Muscle of back (tissue), 3 donors: ENCODE measurements at regions not wholly inside any gene's neighbourhood (a gene's known extent, or its start where the extent isn't known, plus 50 kb on each side); places are given as distances from the start of the nearest gene placed in this dataset.

Experiments
- DNase-seq, 3 donors: peaks; one replicate each; pipeline versions ENCODE4 v3.0.0 to v3.0.0-alpha.2; 2013

DNA sequence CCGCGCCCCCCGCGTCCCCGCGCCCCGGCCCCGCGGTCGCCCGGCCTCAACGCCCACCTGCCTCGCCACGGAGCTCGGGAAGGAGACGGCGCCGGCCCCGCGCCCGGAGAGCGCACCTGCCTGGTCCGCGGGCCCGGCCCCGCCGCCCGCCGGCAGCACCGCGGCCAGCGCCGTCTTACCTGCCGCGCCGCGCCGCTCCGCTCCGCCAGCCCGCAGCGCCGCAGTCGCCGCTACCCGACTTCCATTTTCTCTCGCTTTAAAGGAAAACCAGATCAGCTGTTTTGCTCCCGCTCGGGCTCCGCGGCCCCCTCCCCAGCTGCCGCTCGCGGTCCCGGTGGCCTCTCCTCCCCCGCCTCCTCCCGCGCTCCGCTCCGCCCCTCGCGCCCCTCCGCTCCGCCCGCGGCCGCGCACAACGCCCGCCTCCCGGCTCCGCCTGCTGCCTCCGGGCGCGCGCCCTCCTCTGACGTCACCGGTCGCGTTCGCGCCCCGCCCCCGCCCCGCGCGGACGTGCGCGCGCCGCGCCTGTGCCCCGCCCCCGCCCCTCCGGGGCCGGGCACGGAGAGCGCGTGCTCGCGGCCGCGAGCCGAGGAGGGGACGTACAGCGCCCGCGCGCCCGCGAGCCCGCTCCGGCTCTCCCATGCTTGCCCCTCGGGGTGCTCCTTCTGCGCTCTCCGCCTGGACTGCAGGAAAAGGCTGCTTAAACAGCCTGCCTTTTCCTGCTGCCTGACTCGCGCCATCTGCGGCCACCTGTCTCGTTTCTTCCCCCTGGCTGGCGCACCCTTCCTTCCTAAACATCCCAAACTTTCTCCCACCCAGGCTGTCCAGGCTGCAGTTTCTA is 159.8 kb upstream of the CHRNA7 start, which contains the start of gene OTUD7A:
OTUD7A (minus strand) TSS at position 346 of the 838 bp plus-strand sequence.
- peak; percentile 85 to 93 (median 92) for DNase-seq

DNA sequence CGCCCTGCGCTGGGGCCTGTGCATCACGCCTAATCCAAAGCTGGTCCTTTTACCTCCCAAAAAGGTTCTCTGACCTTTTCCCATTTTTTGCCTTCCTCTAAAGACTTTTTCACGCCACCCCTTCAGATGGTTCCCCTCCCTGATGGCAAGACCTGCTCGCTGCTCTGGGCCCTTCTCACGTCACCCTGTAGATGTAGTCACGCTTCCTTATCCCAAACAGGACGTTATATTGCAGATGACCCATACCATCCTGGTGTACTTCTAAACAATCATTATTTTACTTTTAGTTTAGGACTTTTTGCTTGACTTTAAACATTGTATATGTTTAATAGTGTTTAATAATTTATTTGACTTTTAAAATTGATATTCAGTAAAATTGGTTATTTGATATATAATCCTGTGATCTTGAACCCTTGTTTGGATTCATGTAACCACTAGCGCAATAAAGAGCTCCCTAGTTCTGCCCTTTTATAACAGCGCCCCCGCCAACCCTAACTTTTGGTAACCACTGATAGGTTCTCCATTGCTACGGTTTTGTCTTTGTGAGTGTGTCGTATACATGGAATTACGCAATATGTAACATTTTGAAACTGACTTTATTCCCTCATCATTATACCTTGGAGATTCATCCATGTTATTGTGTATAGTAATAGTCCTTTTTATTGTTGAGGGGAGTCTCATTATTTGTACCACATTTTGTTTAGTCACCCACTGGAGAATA is 159.0 kb upstream of the CHRNA7 start:
- no peak for DNase-seq

DNA sequence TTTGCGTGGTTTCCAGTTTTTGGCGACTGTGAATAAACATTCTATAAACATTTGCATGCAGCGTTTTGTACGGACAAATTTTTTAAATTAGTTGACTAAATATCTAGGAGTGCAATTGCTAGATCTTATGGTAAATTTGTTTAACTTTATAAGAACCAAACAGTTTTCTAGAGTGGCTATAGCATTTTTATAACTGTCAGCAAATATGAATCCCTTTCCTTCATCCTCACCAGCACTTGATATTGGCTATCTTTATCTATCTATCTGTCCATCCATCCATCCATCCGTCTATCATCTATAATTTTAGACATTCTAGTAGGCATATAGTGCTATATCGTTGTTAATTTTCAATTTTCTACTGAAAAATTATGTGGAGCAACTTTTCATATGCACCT is 158.4 kb upstream of the CHRNA7 start:
- DNase-seq = no peak

DNA sequence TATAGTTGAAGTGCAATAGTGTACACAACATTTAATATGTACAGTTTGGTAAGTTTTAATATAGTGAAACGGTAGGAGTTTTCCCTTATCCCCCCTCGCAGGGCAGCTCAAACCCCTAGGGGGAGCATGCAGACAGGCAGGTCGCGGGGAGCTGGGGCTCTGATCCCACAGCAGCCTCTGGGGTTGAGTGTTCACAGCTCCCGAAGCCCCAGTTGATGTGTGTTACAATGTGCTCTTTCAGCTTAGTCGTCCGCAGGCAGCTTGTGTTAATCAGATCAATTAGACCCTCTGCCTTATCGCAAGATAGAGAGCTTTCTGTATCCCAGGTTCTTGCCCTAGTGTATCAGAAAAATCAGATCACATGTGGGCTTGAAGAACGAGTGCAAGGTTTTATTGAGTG is 143.1 kb upstream of the CHRNA7 start:
- DNase-seq = no peak

DNA sequence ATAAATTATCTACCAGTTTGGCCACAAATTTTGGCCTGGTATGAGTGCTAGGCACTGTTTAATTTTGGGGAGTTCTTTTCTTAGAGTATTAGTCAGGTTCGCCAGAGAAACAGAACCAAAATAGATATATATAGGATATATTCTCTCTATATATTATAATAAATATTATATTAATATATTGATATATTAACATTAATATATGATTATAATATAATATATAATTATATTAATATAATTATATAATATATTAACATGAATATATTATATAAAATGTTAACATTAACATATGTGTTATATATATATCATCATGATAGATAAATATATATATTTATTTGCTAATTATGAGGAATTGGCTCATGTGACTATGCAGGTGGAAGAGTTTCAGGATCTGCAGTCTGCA is 137.8 kb upstream of the CHRNA7 start:
- DNase-seq = no peak

DNA sequence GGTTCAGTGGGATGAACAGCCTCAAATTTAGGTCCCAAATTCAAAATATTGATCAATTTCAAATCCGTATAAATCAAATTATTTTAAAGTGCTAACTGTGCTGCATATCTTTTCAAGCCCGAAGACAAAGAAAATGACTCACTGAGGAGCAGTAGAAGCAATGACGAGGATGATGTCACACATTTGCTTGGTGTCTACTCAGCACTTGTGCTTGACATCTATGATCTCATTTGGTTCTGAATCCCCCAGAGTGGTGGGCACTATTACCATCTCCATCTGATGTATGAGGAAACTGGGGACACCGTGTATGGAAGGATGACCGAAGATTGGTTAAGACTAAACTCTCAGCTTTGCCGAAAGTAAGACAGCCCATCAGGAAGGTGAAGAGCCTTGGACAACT is 136.5 kb upstream of the CHRNA7 start:
- DNase-seq = no peak

DNA sequence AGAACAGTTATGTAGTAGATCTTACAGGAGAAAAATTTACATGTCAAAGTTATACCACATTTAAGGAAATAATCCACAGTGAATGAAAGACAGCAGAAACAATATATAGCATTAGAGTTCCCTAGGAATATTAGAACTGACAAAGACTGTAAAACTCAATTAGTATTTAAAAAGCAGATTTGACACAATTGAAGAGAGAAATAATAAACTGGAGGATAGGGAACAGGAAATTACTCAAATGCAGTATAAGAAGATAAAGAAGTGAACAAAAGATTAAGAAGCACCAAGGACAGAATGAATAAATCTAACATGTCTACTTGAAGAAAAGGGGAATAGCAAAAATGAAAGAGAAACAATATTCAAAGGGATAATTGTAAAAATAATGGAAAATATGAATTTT is 132.6 kb upstream of the CHRNA7 start:
- DNase-seq = no peak

DNA sequence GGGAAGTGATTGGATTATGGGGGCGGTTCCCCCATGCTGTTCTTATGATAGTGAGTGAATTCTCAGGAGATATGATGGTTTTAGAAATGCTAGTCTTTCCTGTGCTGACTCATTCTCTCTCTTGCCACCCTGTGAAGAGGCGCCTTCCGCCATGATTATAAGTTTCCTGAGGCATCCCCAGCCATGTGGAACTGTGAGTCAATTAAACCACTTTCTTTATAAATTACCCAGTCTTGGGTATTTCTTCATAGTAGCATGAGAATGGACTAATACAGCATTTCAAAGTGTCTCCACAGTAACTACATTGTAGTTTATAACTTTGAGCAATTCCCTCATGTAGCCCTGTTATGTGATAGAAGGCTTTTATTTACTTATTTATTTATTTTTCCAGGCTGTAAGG is 128.8 kb upstream of the CHRNA7 start:
- DNase-seq = no peak

DNA sequence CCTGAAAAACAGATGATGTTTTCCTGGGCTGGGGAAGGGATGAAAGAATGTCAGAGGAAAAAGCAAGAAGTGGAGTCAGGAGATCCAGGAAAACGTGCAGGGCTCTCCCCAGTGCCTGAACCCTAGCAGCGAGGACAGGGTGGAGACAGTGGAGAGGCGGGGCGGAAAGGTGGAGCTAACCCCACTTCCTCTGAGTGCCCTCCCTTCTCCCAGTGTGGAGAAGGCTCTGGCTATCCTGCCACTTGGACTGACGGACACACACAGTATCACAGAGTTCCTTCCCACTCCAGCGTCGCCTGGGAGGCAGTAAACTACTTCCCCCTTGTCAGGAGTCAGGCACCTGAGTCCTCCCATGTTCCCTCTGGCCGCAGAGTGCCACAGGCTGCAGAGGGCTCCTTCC is 125.3 kb upstream of the CHRNA7 start:
- no peak for DNase-seq

DNA sequence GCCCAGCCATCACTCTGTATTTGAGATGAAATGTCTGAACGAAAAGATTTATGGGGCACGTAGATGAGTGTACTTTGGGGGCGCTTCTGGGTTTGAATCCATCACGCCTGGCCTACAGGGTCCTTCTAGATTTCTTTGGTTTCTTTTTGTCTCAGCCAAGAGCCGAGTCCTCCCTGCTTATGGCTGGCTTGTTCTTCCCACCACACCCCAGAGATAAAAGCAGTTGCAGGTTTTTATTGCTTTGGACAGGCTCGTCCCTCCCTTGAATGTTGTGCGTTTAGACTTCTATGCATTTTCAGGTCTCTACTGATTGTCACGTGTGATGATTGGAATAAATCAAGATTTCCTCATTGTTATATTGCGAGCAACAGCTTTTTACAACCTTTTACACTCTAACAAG is 104.8 kb upstream of the CHRNA7 start:
- DNase-seq = no peak

DNA sequence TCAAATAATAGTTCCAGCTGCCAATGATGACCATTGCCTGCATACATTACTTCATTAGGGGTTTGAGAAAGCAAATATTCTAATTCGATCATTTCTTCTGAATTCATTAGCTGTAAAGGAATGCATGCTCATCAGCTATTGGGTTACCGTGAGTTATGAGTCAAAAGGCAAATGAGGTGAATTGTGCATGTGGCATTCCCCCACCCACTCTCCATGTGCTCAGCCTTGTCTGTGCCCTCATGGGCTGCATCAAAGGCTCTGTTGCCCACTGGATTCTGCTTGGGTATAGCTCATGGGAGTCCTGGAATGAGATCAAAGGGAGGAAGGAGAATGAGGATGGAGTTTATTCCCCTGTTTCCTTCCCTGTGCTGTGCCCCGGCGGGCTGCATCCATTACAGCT is 99.3 kb upstream of the CHRNA7 start:
- DNase-seq = no peak

DNA sequence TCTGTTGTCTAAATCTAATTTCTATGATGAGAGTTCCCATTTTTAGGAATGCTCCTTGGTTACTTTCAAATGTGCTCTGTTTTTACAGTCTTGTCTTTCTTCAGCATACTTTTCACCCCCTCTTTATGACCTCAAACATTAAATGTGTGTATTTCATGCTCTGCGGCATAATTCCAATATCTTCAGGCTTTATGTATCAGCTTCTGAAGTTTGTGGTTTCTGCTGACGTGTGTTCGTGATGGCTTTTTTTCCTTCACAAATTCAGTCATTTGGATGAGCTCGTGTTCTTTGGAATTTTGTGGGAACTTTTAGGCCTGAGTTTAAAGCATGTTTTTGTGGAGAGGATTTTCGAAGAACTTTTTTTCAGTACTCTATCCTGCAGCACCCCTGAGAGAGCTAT is 97.7 kb upstream of the CHRNA7 start:
- DNase-seq = peak in 1 of 3 donors; percentile 69

DNA sequence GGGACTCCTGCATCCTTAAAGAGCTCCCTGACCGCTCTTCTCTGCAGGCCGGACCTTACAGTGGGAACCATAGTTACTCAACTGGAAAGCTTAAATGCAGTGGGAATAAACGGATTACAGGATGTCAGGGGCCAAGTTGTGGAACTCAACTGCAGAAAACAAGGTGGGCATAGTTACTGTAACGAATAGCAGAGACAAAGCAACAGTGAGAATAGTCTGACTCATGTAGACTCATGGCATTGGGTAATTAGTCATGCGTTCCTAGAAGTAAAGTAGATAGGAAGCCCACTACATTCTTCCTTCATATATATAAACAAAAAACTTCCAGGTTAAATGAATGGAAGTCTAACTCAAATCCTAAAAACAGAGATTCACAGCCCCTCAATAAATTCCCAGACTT is 95.5 kb upstream of the CHRNA7 start:
- peak in 1 of 3 donors; percentile 43 for DNase-seq

DNA sequence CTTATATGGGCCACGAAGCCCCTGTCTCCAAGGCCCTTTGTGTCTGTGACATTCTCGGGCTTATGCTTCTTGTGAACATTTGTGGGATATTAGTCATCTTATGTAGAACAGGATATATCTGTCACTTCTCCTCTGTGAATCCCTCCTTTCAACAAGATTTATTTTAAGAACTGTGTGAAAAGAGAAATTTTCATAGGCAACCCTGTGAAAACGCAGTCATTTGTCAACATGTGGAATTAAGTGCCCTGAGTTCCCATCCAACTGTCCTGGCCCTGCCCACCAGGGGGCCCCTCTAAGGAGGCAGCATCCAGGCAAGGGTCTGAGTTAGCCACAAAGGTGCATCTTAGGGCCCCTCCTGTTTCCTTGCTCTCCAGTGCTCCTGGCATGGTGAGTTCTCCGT is 76.8 kb upstream of the CHRNA7 start:
- peak in 1 of 3 donors; percentile 35 for DNase-seq

DNA sequence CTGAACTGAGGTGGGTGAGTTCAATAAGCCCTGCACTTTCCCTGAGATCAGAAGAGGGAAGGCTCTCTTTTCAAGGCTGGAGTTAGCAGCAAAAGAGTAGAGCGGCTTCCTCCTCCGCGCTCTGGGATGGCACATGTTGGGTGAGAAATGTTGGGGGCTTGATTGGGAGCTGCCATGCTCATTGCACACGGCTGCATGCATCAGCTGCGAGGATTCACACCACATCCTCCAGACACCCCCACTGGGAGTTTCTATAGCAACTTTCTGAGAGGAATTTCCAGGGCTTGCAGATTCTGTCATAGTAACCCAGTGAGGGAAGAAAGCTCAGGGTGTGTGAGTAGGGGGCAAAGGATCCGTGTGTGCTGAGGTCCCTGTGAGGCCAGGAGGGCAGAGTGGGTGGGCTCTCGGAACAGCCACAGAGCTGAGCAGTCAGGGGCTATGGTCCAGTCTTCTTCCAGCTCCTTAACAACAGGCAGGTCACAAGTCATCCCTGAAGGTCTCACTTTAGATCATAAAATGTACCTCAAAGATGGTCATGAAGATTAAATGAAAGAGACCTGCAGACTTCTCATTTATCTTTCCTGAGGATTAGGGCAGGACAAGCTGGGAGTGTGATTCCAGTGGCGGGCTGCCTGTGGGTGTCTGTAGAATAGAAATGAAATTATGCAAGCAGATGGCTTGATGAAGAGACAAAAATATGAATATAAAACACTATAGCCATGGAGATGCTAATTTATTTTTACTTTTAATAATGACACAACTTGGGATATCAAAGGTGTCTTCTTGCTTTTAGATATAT is 75.7 kb upstream of the CHRNA7 start:
- no peak for DNase-seq

DNA sequence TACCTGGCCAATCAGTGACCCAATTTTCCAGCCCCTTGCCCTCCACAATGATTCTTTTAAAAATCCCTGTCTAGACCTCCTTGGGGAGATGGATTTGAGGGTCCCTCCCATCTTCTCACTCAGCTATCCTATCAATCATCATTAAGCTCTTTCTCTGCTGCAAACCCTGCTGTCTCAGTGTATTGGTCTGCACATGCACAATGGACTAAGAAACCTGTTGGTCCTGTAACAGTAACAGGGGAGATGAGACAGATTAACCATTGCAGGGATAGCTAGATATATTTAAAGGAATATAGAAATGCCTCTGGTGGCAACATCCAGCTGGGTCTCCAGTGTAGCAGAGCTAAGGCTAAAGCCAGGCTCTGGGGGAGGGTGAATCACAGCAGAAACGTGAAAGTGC is 74.6 kb upstream of the CHRNA7 start:
- DNase-seq = no peak

DNA sequence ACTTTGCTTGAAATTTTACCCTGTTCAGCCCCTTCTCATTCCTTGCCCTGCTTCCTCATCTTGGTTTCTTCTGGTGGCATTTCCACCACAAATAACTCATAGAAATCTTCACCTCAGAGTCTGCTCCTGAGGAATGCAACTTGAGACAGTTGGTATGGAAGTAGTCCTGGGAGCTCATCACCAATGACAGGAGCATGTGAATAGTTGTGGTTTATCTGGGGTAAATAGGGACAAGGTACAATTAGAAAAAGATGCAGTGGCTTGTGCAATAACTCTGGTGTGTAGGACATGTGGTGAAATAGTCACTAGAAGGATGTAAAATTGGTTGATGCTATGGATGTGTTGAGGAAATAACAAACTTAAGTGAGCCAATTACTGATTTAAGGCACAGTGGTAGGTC is 72.7 kb upstream of the CHRNA7 start:
- DNase-seq = peak in 1 of 3 donors; percentile 71

DNA sequence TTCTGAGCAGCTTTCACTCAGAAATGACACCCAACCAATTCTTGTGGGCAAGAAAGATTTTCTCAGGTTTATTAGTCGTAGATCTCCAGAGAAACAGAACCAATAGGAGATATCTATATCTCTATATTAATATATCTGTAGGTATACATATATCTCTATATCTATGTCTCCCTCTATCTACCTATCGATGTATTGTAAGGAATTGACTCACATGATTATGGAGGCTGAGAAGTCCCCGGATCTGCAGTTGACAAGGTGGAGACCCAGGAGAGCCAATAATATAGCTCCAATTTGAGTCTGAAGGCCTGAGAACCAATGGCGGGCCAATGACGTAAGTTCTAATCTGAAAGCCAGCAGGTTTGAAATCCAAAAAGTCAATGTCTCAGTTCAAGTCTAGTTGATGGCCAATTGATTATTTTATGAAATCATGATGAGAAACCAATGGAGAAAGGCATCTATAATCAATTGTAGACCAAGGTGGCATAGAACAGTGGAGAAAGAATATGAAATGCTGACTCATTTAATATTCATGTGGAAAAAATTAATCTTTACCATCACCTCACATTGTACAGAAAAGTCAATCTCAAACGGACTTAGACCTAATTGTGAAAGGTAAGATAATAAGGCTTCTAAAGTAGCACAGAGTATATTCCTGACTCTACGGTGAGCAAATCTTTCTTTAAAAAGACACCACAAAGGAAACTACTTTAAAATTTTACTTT is 65.6 kb upstream of the CHRNA7 start:
- DNase-seq = no peak

DNA sequence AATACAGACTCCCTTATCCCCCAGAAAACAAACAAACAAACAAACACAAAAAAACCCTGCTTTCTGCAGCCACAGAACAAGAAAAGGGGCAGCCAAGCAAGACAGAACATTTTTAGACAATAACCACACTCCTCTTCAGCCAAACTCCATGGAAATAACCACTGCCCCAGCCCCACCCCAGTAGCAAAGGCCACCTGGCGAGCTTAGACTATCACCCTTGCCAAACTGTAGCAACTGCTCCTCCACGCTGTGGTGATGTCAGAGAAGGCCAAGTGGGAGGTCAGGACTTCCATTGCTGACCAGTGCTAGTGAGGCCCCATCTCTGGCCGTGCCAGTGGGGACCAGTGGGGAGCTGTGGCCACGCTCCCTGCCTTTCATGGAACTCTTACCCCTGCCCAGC is 60.3 kb upstream of the CHRNA7 start:
- no peak for DNase-seq

DNA sequence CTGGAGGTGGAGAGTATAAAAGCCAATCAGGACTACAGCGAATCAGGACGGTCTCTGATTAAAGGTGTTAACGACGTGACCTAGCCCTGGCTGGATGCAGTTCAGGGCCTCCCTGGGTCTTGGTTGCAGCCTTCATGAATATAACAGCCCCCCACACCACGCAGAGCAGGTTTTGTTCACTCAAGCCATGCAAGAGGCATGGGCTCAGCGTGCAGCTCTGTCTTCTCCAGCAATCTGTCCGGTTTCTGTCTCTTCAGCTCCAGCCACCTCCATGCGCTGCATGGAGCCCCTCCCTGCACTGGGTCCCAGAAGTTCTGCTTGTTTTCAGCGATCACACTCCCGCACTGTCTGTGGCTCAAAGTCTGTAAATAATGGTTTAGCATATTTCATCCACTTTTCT is 57.1 kb upstream of the CHRNA7 start:
- no peak for DNase-seq

DNA sequence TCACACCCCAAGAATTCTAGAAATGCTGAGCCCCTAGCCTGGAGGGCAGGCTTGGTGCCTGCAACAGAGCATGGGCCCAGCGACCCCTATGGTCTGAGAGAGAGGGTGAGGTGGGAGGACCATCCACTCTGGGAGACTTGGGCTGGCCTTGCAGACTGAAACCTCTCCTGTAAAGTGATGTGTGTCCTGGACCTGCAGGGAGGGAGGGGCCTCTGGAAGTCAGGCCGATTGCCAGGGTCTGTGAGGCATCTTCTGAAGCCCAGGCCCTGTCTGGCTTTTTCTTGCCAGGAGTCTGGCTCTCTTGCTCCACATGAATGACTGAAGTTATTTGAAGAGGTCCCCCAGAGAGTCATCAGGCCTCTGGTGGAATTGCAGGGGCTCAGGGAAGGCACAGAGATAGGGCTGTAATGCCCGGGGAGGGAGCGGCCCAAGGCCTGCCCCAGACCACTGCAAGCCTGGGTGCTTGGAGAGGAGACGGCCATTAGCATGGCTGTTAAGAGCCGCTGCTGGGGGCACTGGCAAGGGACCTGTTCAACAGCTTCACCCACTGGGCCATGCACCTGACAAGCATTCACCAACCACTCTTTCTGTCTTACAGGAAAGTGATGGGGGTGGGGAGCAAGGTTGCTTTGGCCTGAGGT is 56.0 kb upstream of the CHRNA7 start:
- DNase-seq = no peak
